Pancreas (tissue), 10 donors: ENCODE measurements at regions not wholly inside any gene's neighbourhood (a gene's known extent, or its start where the extent isn't known, plus 50 kb on each side); places are given as distances from the start of the nearest gene placed in this dataset.

ENCODE experiments used
- ATAC-seq, 4 donors: fragments of 200-7000 bp; cut with Tn5 transposase; one replicate each; pipeline versions ENCODE4 v1.8.0 to v1.9.1; 2020; ENCODE audit warnings: mild to moderate bottlenecking in 4 of 4, moderate library complexity in 4 of 4
- DNase-seq, 6 donors: peaks; one replicate each; pipeline ENCODE4 v3.0.0-alpha.2; 2020
- FAIRE-seq: peaks from 2 replicates; lab custom pipeline; 2012; peaks lifted over from hg19 to GRCh38; lab: Jason Lieb, UNC
- H3K27ac ChIP-seq, 4 donors: fragments of 200-600 bp; sonication (generic); 1 replicate in 3 of 4; 2 replicates in 1 of 4; pipeline versions ENCODE4 v1.5.0 to v1.8.0; 2020
- H3K27me3 ChIP-seq, 4 donors: fragments of 200-600 bp; one replicate each; pipeline ENCODE4 v1.8.0; 2021
- H3K36me3 ChIP-seq, 3 donors: fragments of 200-600 bp; sonication (generic) in 1 of 3; one replicate each; pipeline versions ENCODE4 v1.5.0 to v1.8.0; 2020 to 2021
- H3K4me1 ChIP-seq, 3 donors: fragments of 200-600 bp; one replicate each; pipeline ENCODE4 v1.8.0; 2021
- H3K4me3 ChIP-seq, 4 donors: fragments of 200-600 bp; sonication (generic) in 2 of 4; one replicate each; pipeline versions ENCODE4 v1.5.0 to v1.8.0; 2020 to 2021
- H3K9me3 ChIP-seq, 4 donors: fragments of 200-600 bp; one replicate each; pipeline ENCODE4 v1.8.0; 2021
- CTCF ChIP-seq, 4 donors: fragments of 200-600 bp; sonication (generic) in 3 of 4; IDR thresholded peaks; one replicate each; pipeline versions ENCODE4 v1.5.0 to v1.8.0; 2021; ENCODE audit warnings: antibody characterized with exemption in 4 of 4
- WGBS, 2 donors: extraction: QIAGEN DNeasy Blood & Tissue Kit; methylation state at CpG; one replicate each; pipeline ENCODE4 v1.1.7; 2013; 5-methylcytosine and 5-hydroxymethylcytosine counted together
- intact Hi-C, 3 donors: fragments of 100-400 bp; cut with DNase I; formaldehyde crosslinking; loops; one replicate each; pipeline versions ENCODE4 v1.11.1 to v1.14.2; 2022
- donor health status: healthy with polysubstance abuse.
- donor health status: DM: no; HTN: no; CAD: no; lungs with moderate emphysema.
- donor health status: DM: no; HTN: no; CAD: no.
- donor health status: control.
- donor health status: control.
- donor health status: Bipolar disorder and iron deficiency.
- donor health status: DM: yes; HTN: yes; CAD: no.
- donor health status: DM: no; HTN: no; CAD: no.
- donor health status: DM: no; HTN: no; CAD: no.
- donor health status: DM: yes; HTN: yes; CAD: no.

- 70% methylated on average over 3 of the region's 3 CpGs for WGBS, 2 donors
- intact Hi-C loops = no loop called here
- no peak for DNase-seq
- H3K9me3 ChIP-seq = no peaks in the 10 kb centered on the region
- FAIRE-seq = no peak
- no peaks in the 10 kb centered on the region for H3K27me3 ChIP-seq
- no peak for ATAC-seq
- TF ChIP-seq CTCF (IDR thresholded peaks at IDR 0.05) = no peak
- no peaks in the 10 kb centered on the region for H3K4me1 ChIP-seq
- H3K4me3 ChIP-seq = no peak overlapping the region
- H3K36me3 ChIP-seq = no peaks in the 10 kb centered on the region
- no peak overlapping the region for H3K27ac ChIP-seq
Observed at GRCh38 chr2:107009275-107009674, 123.3 kb upstream of the ST6GAL2 start.

GRCh38 chr2:107012714-107013306, 126.8 kb upstream of the ST6GAL2 start:
- no peak for DNase-seq
- no peak for FAIRE-seq
- no peak for TF ChIP-seq CTCF (IDR thresholded peaks at IDR 0.05)
- Histone ChIP-seq H3K9me3 (no peaks in the 10 kb centered on the region), H3K27me3 (no peaks in the 10 kb centered on the region), H3K27ac (no peak overlapping the region), H3K4me3 (no peak overlapping the region), H3K4me1 (no peaks in the 10 kb centered on the region), H3K36me3 (no peaks in the 10 kb centered on the region)
- WGBS, 2 donors = 49 to 50% methylated on average over 5 of the region's 5 CpGs
- intact Hi-C loops = no loop called here
- ATAC-seq = no peak

- FAIRE-seq = no peak
- ATAC-seq = no peak
- DNase-seq = no peak
- H3K27me3 ChIP-seq = no peaks in the 10 kb centered on the region
- no peaks in the 10 kb centered on the region for H3K36me3 ChIP-seq
- no peaks in the 10 kb centered on the region for H3K9me3 ChIP-seq
- intact Hi-C loops = no loop called here
- WGBS, 2 donors = 24 to 30% methylated on average over 2 of the region's 2 CpGs
- no peak overlapping the region for H3K27ac ChIP-seq
- H3K4me3 ChIP-seq = no peak overlapping the region
- TF ChIP-seq CTCF (IDR thresholded peaks at IDR 0.05) = no peak
- H3K4me1 ChIP-seq = no peaks in the 10 kb centered on the region
Observed at GRCh38 chr2:107013884-107014283, 127.9 kb upstream of the ST6GAL2 start.

GRCh38 chr2:107018366-107018765, 132.4 kb upstream of the ST6GAL2 start:
- H3K4me1 ChIP-seq = no peaks in the 10 kb centered on the region
- H3K9me3 ChIP-seq = no peaks in the 10 kb centered on the region
- no peak for ATAC-seq
- H3K4me3 ChIP-seq = no peak overlapping the region
- H3K36me3 ChIP-seq = no peaks in the 10 kb centered on the region
- no peak overlapping the region for H3K27ac ChIP-seq
- 43 to 56% methylated on average over 4 of the region's 4 CpGs for WGBS, 2 donors
- FAIRE-seq = no peak
- no peaks in the 10 kb centered on the region for H3K27me3 ChIP-seq
- TF ChIP-seq CTCF (IDR thresholded peaks at IDR 0.05) = no peak
- intact Hi-C loops = no loop called here
- DNase-seq = no peak

- WGBS, 2 donors = 58 to 67% methylated on average over 6 of the region's 6 CpGs
- H3K4me1 ChIP-seq = no peaks in the 10 kb centered on the region
- intact Hi-C loops = no loop called here
- ATAC-seq (no peak), DNase-seq (no peak), FAIRE-seq (no peak)
- TF ChIP-seq CTCF (IDR thresholded peaks at IDR 0.05) = no peak
- H3K27me3 ChIP-seq = no peaks in the 10 kb centered on the region
- H3K9me3 ChIP-seq = no peaks in the 10 kb centered on the region
- no peaks in the 10 kb centered on the region for H3K36me3 ChIP-seq
- H3K27ac ChIP-seq = no peak overlapping the region
- H3K4me3 ChIP-seq = no peak overlapping the region
Observed at GRCh38 chr2:107020392-107020791, 134.4 kb upstream of the ST6GAL2 start.
